ENCODE measurements at regions not wholly inside any gene's neighbourhood (a gene's known extent, or its start where the extent isn't known, plus 50 kb on each side); places are given as distances from the start of the nearest gene placed in this dataset.

GRCh38 chrX:138845786-138846185 lies 134.3 kb upstream of the FGF13 start:
- no peak for TF ChIP-seq CTCF (IDR thresholded peaks at IDR 0.05)
- no peak for TF ChIP-seq POLR2A (IDR thresholded peaks at IDR 0.05)

Measured in esophagus squamous epithelium (tissue), 4 donors.